ENCODE measurements at regions not wholly inside any gene's neighbourhood (a gene's known extent, or its start where the extent isn't known, plus 50 kb on each side); places are given as distances from the start of the nearest gene placed in this dataset.
A peak's percentile ranks its signal among the peaks of the same experiment; 100 is the strongest.

DNA sequence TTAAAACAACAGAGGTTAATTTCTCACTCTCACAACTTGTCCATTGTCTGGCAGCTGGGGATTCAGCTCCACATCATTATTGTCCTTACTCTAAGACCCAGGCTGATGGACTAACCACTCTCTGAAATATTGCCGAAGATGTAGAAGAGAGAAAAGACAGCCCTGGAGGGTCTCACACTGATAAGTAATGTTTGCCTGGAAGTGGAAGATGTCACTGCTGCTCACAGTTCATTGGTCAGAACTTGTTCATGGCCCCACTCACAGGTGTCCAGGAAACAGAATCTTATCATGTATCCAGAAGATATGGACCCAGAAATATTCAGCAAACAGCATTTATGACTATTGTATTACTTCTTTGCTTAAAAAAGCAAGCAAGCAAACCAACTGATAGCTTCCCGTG, 62.2 kb upstream of the LPP start:
- Histone ChIP-seq H3K4me2 (ENCODE audit: low read length) (peak overlapping the region; percentile 60), H3K9me2 (ENCODE audit: insufficient read depth, low read length) (no peaks in the 10 kb centered on the region), H3K36me3 (ENCODE audit: insufficient read depth, low read length) (no peaks in the 10 kb centered on the region), H3K9me3 (ENCODE audit: low read length) (no peaks in the 10 kb centered on the region), H3K4me1 (ENCODE audit: insufficient read depth, low read length, poor library complexity, severe bottlenecking) (peaks cover 91% of the 10 kb centered on the region), H4K20me1 (ENCODE audit: insufficient read depth, low read length) (no peaks in the 10 kb centered on the region), H3K4me3 (ENCODE audit: low read depth, low read length, poor library complexity, severe bottlenecking) (peak overlapping the region; percentile 6), H3K27ac (ENCODE audit: low read depth, low read length, poor library complexity, severe bottlenecking) (peak overlapping the region; percentile 76), H2AFZ (ENCODE audit: low read length) (peak overlapping the region; percentile 50; the same call in 1 of the 2 replicates), H3K79me2 (ENCODE audit: insufficient read depth, low read depth, low read length) (no peaks in the 10 kb centered on the region)
- DNase-seq (ENCODE audit: low spot score), result peak; percentile 70
- ChIA-PET POLR2A (interaction anchor here (0.7 to 9.8 kb wide), 10 partner anchors 20 to 1478 kb away, joined by 3 to 134 read pairs (median 4); partner anchors contain the start of gene BCL6), CTCF (ENCODE audit: unreplicated experiment) (no interaction called here)
- intact Hi-C loops (cut with micrococcal nuclease; ENCODE audit: unreplicated experiment), result loop anchor here (2.0 to 5.0 kb wide), 5 partner anchors 63 to 661 kb away; partner anchors contain the start of gene LPP
- BruUV-seq (replicated peaks), result no TSS peak
- no peak for TF ChIP-seq EZH2phosphoT487 (IDR thresholded peaks at IDR 0.05; ENCODE audit: borderline replicate concordance, low read depth, low read length)
- TF ChIP-seq, protein P1, sequence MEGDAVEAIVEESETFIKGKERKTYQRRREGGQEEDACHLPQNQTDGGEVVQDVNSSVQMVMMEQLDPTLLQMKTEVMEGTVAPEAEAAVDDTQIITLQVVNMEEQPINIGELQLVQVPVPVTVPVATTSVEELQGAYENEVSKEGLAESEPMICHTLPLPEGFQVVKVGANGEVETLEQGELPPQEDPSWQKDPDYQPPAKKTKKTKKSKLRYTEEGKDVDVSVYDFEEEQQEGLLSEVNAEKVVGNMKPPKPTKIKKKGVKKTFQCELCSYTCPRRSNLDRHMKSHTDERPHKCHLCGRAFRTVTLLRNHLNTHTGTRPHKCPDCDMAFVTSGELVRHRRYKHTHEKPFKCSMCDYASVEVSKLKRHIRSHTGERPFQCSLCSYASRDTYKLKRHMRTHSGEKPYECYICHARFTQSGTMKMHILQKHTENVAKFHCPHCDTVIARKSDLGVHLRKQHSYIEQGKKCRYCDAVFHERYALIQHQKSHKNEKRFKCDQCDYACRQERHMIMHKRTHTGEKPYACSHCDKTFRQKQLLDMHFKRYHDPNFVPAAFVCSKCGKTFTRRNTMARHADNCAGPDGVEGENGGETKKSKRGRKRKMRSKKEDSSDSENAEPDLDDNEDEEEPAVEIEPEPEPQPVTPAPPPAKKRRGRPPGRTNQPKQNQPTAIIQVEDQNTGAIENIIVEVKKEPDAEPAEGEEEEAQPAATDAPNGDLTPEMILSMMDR (conservative IDR thresholded peaks at IDR 0.05; ENCODE audit: low read length), result no peak

DNA sequence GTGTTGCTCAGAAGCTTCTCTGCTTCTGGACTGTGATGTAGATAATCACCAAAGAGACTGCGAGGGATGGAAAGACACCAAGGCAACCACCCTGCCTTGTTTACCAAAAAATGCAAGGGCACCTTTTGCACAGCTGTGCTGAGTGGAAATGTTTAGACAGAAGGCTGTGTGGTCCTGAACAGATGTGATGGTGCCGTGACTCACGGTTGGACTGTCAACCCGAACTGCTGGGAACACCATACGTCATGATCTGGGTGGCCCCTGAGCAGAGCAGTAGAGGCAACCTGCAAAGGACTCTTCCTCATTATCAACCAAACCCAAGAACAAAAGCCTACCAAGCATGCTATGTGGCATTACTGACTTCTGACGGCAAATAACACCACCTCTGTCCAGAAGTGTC, 61.3 kb upstream of the LPP start:
- TF ChIP-seq, protein P1 (conservative IDR thresholded peaks at IDR 0.05; ENCODE audit: low read length), result no peak
- no peak for TF ChIP-seq EZH2phosphoT487 (IDR thresholded peaks at IDR 0.05; ENCODE audit: borderline replicate concordance, low read depth, low read length)
- Histone ChIP-seq H3K9me2 (ENCODE audit: insufficient read depth, low read length) (no peaks in the 10 kb centered on the region), H3K4me2 (ENCODE audit: low read length) (peak overlapping the region; percentile 60), H4K20me1 (ENCODE audit: insufficient read depth, low read length) (no peaks in the 10 kb centered on the region), H3K36me3 (ENCODE audit: insufficient read depth, low read length) (no peaks in the 10 kb centered on the region), H3K79me2 (ENCODE audit: insufficient read depth, low read depth, low read length) (no peaks in the 10 kb centered on the region), H2AFZ (ENCODE audit: low read length) (peak overlapping the region; percentile 50), H3K4me3 (ENCODE audit: low read depth, low read length, poor library complexity, severe bottlenecking) (peak overlapping the region; percentile 6), H3K9me3 (ENCODE audit: low read length) (no peaks in the 10 kb centered on the region), H3K27ac (ENCODE audit: low read depth, low read length, poor library complexity, severe bottlenecking) (peak overlapping the region; percentile 76), H3K4me1 (ENCODE audit: insufficient read depth, low read length, poor library complexity, severe bottlenecking) (peaks cover 91% of the 10 kb centered on the region)
- DNase-seq (ENCODE audit: low spot score), result peak; percentile 90
- no TSS peak for BruUV-seq (replicated peaks)
- ChIA-PET POLR2A (interaction anchor here (0.6 to 9.8 kb wide), 11 partner anchors 19 to 1479 kb away, joined by 3 to 134 read pairs (median 4); partner anchors contain the start of gene BCL6), CTCF (ENCODE audit: unreplicated experiment) (no interaction called here)
- intact Hi-C loops (cut with micrococcal nuclease; ENCODE audit: unreplicated experiment), result loop anchor here (2.0 to 5.0 kb wide), 5 partner anchors 62 to 660 kb away; partner anchors contain the start of gene LPP

- peaks cover 9% of the 10 kb centered on the region; the same call in 1 of the 2 replicates for H3K9me3 ChIP-seq (ENCODE audit: low read length)
- no peaks in the 10 kb centered on the region for H3K9me2 ChIP-seq (ENCODE audit: insufficient read depth, low read length)
- CTCF ChIA-PET (ENCODE audit: unreplicated experiment), result interaction anchor here (0.9 to 1.6 kb wide), 3 partner anchors 10 to 355 kb away, joined by 3 to 5 read pairs (median 5); no protein-coding TSS in a partner anchor
- H3K4me2 ChIP-seq (ENCODE audit: low read length), result no peak overlapping the region
- no TSS peak for BruUV-seq (replicated peaks)
- no peaks in the 10 kb centered on the region for H4K20me1 ChIP-seq (ENCODE audit: insufficient read depth, low read length)
- peaks cover 75% of the 10 kb centered on the region for H3K4me1 ChIP-seq (ENCODE audit: insufficient read depth, low read length, poor library complexity, severe bottlenecking)
- no peak for DNase-seq (ENCODE audit: low spot score)
- no peak overlapping the region for H2AFZ ChIP-seq (ENCODE audit: low read length)
- intact Hi-C loops (cut with micrococcal nuclease; ENCODE audit: unreplicated experiment), result no loop called here
- H3K4me3 ChIP-seq (ENCODE audit: low read depth, low read length, poor library complexity, severe bottlenecking), result no peak overlapping the region
- TF ChIP-seq, protein P1 (conservative IDR thresholded peaks at IDR 0.05; ENCODE audit: low read length), result no peak
- TF ChIP-seq EZH2phosphoT487 (IDR thresholded peaks at IDR 0.05; ENCODE audit: borderline replicate concordance, low read depth, low read length), result no peak
- no peaks in the 10 kb centered on the region for H3K79me2 ChIP-seq (ENCODE audit: insufficient read depth, low read depth, low read length)
- H3K27ac ChIP-seq (ENCODE audit: low read depth, low read length, poor library complexity, severe bottlenecking), result no peak overlapping the region
- no peaks in the 10 kb centered on the region; the same call in 1 of the 2 replicates for H3K36me3 ChIP-seq (ENCODE audit: insufficient read depth, low read length)
- POLR2A ChIA-PET, result interaction anchor here (0.8 to 6.9 kb wide), 20 partner anchors 10 to 350 kb away, joined by 3 to 85 read pairs (median 4); partner anchors contain the start of genes BCL6 and LPP
These were observed 58.5 kb upstream of the LPP start for GRCh38 chr3:188095431-188095830.
